DOHH2 (cell line): ENCODE measurements at regions not wholly inside any gene's neighbourhood (a gene's known extent, or its start where the extent isn't known, plus 50 kb on each side); places are given as distances from the start of the nearest gene placed in this dataset.

Source experiments
- EZH2phosphoT487 ChIP-seq: fragments of 200-600 bp; sonication (generic); IDR thresholded peaks from 2 replicates; pipeline ENCODE4 v1.6.1; 2017; ENCODE audit warnings: borderline replicate concordance, mild to moderate bottlenecking, antibody characterized with exemption, low read length, moderate library complexity, mixed read lengths
- TF ChIP-seq, protein P1 (sequence below): fragments of 200-600 bp; sonication (generic); IDR thresholded peaks from one replicate; pipeline ENCODE4 v1.5.1; 2014; ENCODE audit warnings: antibody characterized with exemption, mild to moderate bottlenecking, low read depth, low read length; ENCODE audit not compliant: poor library complexity, severe bottlenecking

DNA sequence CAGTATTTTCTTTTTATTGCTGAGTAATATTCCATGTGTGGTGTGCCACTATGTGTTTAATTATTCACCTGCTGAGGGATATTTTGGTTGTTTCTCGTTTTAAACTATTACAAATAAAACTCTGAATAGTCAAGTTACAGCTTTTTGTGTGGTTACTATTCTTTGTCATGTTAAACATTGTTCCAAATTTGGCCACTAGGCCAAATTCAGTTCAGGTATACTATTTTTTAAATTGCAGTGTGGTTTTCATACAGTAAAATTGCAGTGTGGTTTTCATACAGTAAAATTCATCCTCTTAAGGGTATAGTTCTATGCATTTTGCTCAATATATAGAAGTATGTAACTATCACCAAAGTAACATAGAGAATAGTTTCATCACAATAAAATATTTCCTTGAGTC, 97.4 kb upstream of the FAM3C start:
- TF ChIP-seq, protein P1, sequence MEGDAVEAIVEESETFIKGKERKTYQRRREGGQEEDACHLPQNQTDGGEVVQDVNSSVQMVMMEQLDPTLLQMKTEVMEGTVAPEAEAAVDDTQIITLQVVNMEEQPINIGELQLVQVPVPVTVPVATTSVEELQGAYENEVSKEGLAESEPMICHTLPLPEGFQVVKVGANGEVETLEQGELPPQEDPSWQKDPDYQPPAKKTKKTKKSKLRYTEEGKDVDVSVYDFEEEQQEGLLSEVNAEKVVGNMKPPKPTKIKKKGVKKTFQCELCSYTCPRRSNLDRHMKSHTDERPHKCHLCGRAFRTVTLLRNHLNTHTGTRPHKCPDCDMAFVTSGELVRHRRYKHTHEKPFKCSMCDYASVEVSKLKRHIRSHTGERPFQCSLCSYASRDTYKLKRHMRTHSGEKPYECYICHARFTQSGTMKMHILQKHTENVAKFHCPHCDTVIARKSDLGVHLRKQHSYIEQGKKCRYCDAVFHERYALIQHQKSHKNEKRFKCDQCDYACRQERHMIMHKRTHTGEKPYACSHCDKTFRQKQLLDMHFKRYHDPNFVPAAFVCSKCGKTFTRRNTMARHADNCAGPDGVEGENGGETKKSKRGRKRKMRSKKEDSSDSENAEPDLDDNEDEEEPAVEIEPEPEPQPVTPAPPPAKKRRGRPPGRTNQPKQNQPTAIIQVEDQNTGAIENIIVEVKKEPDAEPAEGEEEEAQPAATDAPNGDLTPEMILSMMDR: peak; percentile 11
- TF ChIP-seq EZH2phosphoT487: no peak
